A549 (cell line): ENCODE measurements at regions not wholly inside any gene's neighbourhood (a gene's known extent, or its start where the extent isn't known, plus 50 kb on each side); places are given as distances from the start of the nearest gene placed in this dataset.

Experiments
- CEBPB ChIP-seq, 2 experiments: fragments of >200 bp in 1 of 2; sonication (Bioruptor Twin) in 1 of 2; formaldehyde crosslinking in 1 of 2; IDR thresholded peaks; 2 replicates each; pipeline ENCODE4 v1.6.1; 2012 to 2016
- CTCF ChIP-seq: fragments of >200 bp; sonication (Bioruptor Twin); formaldehyde crosslinking; IDR thresholded peaks from 3 replicates; pipeline ENCODE4 v1.5.1; 2016
- EHMT2 ChIP-seq: fragments of 200-600 bp; sonication (generic); IDR thresholded peaks from 2 replicates; pipeline ENCODE4 v1.6.1; 2016; ENCODE audit warnings: antibody characterized with exemption, low read depth, mild to moderate bottlenecking, moderate library complexity
- EP300 ChIP-seq, 2 experiments: fragments of >200 bp; sonication (Bioruptor Twin); formaldehyde crosslinking; IDR thresholded peaks; 2 replicates in 1 of 2; 3 replicates in 1 of 2; pipeline ENCODE4 v1.6.1; 2016 to 2017
- HDAC2 ChIP-seq: fragments of 200-600 bp; sonication (generic); IDR thresholded peaks from 2 replicates; pipeline ENCODE4 v1.6.1; 2016
- JUN ChIP-seq, 2 experiments: fragments of >200 bp; sonication (Bioruptor Twin); formaldehyde crosslinking; IDR thresholded peaks; 2 replicates in 1 of 2; 3 replicates in 1 of 2; pipeline ENCODE4 v1.6.1; 2016 to 2017
- JUNB ChIP-seq: fragments of >200 bp; sonication (Bioruptor Twin); formaldehyde crosslinking; IDR thresholded peaks from 2 replicates; pipeline ENCODE4 v1.6.1; 2016
- MAX ChIP-seq: IDR thresholded peaks from 2 replicates; pipeline ENCODE4 v1.6.1; 2012
- PHF8 ChIP-seq: fragments of 200-600 bp; sonication (generic); IDR thresholded peaks from 2 replicates; pipeline ENCODE4 v1.6.1; 2016; ENCODE audit warnings: low read depth, mild to moderate bottlenecking, antibody characterized with exemption, moderate library complexity, borderline replicate concordance
- POLR2AphosphoS2 ChIP-seq: conservative IDR thresholded peaks from 2 replicates; pipeline ENCODE4 v1.6.1; 2012; ENCODE audit warnings: low read length, improper control_type of control experiment, inconsistent platforms
- USF2 ChIP-seq: fragments of 450-650 bp; IDR thresholded peaks from 2 replicates; pipeline ENCODE4 v1.6.1; 2014; ENCODE audit warnings: antibody characterized with exemption
- ZFP36 ChIP-seq: fragments of 450-650 bp; IDR thresholded peaks from 2 replicates; pipeline ENCODE4 v1.6.1; 2014; ENCODE audit warnings: borderline replicate concordance; ENCODE audit not compliant: partially characterized antibody

GRCh38 chr3:84074767-84075166, 884.0 kb upstream of the CADM2 start:
- TF ChIP-seq JUNB: no peak
- no peak for TF ChIP-seq MAX
- no peak for TF ChIP-seq USF2
- TF ChIP-seq POLR2AphosphoS2: no peak
- no peak for TF ChIP-seq EP300 (IDR thresholded peaks at IDR 0.05)
- no peak for TF ChIP-seq HDAC2
- TF ChIP-seq JUN (IDR thresholded peaks at IDR 0.05): no peak
- no peak for TF ChIP-seq PHF8
- TF ChIP-seq EHMT2: no peak
- TF ChIP-seq CEBPB (IDR thresholded peaks at IDR 0.05): no peak
- no peak for TF ChIP-seq CTCF
- TF ChIP-seq ZFP36: no peak
